ENCODE measurements at regions not wholly inside any gene's neighbourhood (a gene's known extent, or its start where the extent isn't known, plus 50 kb on each side); places are given as distances from the start of the nearest gene placed in this dataset.

- DNase-seq, result no peak
Measured at GRCh38 chr5:33336891-33337636, 103.7 kb upstream of the TARS1 start.

- no peak for DNase-seq
Measured at GRCh38 chr5:33337637-33337992, 103.2 kb upstream of the TARS1 start.

GRCh38 chr5:33338336-33339110, 102.2 kb upstream of the TARS1 start:
- no peak for DNase-seq

GRCh38 chr5:33339413-33339812, 101.4 kb upstream of the TARS1 start:
- DNase-seq, result no peak

GRCh38 chr5:33340195-33340594, 100.6 kb upstream of the TARS1 start:
- no peak for DNase-seq

- DNase-seq, result no peak
Measured at GRCh38 chr5:33341351-33341750, 99.4 kb upstream of the TARS1 start.

GRCh38 chr5:33343676-33344327, 97.0 kb upstream of the TARS1 start:
- DNase-seq, result no peak

GRCh38 chr5:33346534-33346933, 94.2 kb upstream of the TARS1 start:
- no peak for DNase-seq

GRCh38 chr5:33361781-33362180, 79.0 kb upstream of the TARS1 start:
- no peak for DNase-seq

GRCh38 chr5:33362915-33363314, 77.8 kb upstream of the TARS1 start:
- DNase-seq, result no peak

- DNase-seq, result no peak
Measured at GRCh38 chr5:33363537-33363936, 77.2 kb upstream of the TARS1 start.

- no peak for DNase-seq
Measured at GRCh38 chr5:33364406-33364805, 76.4 kb upstream of the TARS1 start.

- DNase-seq, result no peak
Measured at GRCh38 chr5:33367416-33367815, 73.3 kb upstream of the TARS1 start.

GRCh38 chr5:33369485-33370465, 71.0 kb upstream of the TARS1 start:
- DNase-seq, result no peak

GRCh38 chr5:33370466-33370859, 70.3 kb upstream of the TARS1 start:
- no peak for DNase-seq

GRCh38 chr5:33371660-33372059, 69.1 kb upstream of the TARS1 start:
- no peak for DNase-seq

- no peak for DNase-seq
Measured at GRCh38 chr5:33372721-33373472, 67.9 kb upstream of the TARS1 start.

GRCh38 chr5:33375900-33376299, 64.9 kb upstream of the TARS1 start:
- DNase-seq, result no peak

- DNase-seq, result no peak
Measured at GRCh38 chr5:33379757-33380156, 61.0 kb upstream of the TARS1 start.

- DNase-seq, result no peak
Measured at GRCh38 chr5:33381243-33381642, 59.5 kb upstream of the TARS1 start.

Data from hippocampal formation (tissue), 2 donors.